NOMO-1 (cell line): ENCODE measurements at regions not wholly inside any gene's neighbourhood (a gene's known extent, or its start where the extent isn't known, plus 50 kb on each side); places are given as distances from the start of the nearest gene placed in this dataset.

Source experiments
- DNase-seq, 2 experiments: peaks; one replicate each; lab custom pipeline; 2025; ENCODE audit not compliant: unreplicated experiment in 2 of 2; lab: John Stamatoyannopoulos, UW

GRCh38 chr20:3312940-3313682 is 74.1 kb upstream of the SLC4A11 start:
- peak; percentile 77 to 79 for DNase-seq

GRCh38 chr20:3311623-3312022 is 72.6 kb upstream of the SLC4A11 start:
- DNase-seq: no peak

- DNase-seq: no peak
Measured at GRCh38 chr20:3309226-3309625, 70.2 kb upstream of the SLC4A11 start.

GRCh38 chr20:3307725-3308124 is 68.7 kb upstream of the SLC4A11 start:
- no peak for DNase-seq

GRCh38 chr20:3307078-3307477 is 68.1 kb upstream of the SLC4A11 start:
- DNase-seq: no peak

- DNase-seq: no peak
Measured at GRCh38 chr20:3306068-3306467, 67.1 kb upstream of the SLC4A11 start.

- DNase-seq: no peak
Measured at GRCh38 chr20:3304456-3304855, 65.5 kb upstream of the SLC4A11 start.

GRCh38 chr20:3297079-3297378 is 58.0 kb upstream of the SLC4A11 start:
- no peak for DNase-seq

GRCh38 chr20:3296261-3297078 is 57.5 kb upstream of the SLC4A11 start:
- no peak for DNase-seq
